ENCODE measurements at regions not wholly inside any gene's neighbourhood (a gene's known extent, or its start where the extent isn't known, plus 50 kb on each side); places are given as distances from the start of the nearest gene placed in this dataset.
A peak's percentile ranks its signal among the peaks of the same experiment; 100 is the strongest.

- no peak for TF ChIP-seq CTCF (IDR thresholded peaks at IDR 0.05; ENCODE audit: insufficient read depth, low read length, missing control alignments)
- POLR2A ChIA-PET = no interaction called here
- H3K4me3 ChIP-seq (ENCODE audit: low read depth, low read length) = no peak overlapping the region
- CTCF ChIA-PET = no interaction called here
- DNase-seq (ENCODE audit: low read depth, low spot score) = peak; percentile 26
Measured at GRCh38 chr9:79800578-79800977, 228.8 kb downstream of the TLE4 start.

GRCh38 chr9:79799691-79800335 lies 228.0 kb downstream of the TLE4 start:
- CTCF ChIA-PET = no interaction called here
- H3K4me3 ChIP-seq (ENCODE audit: low read depth, low read length) = no peak overlapping the region
- peak; percentile 19 for DNase-seq (ENCODE audit: low read depth, low spot score)
- POLR2A ChIA-PET = no interaction called here
- no peak for TF ChIP-seq CTCF (IDR thresholded peaks at IDR 0.05; ENCODE audit: insufficient read depth, low read length, missing control alignments)

DNA sequence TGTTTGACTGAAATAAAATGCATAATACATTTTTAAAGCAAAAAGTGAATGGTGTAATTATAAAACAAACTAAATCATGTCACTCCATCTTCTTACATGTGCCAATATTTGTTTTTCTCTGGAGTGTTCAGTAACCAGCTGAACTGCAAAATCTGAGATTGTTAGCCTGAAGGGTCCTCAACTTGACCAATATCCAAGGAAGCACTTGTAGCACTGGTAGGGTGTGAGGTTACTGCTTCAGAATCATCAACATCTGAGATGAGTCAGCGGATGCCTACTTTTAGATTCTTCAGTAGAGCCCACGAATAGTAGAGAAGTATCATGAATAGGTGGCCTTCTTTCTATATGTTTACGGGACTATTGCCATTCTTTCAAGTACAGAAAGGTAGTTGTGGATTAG lies 226.7 kb downstream of the TLE4 start:
- no peak for DNase-seq (ENCODE audit: low read depth, low spot score)
- no peak overlapping the region for H3K4me3 ChIP-seq (ENCODE audit: low read depth, low read length)
- ChIA-PET POLR2A (no interaction called here), CTCF (no interaction called here)
- no peak for TF ChIP-seq CTCF (IDR thresholded peaks at IDR 0.05; ENCODE audit: insufficient read depth, low read length, missing control alignments)

- ChIA-PET CTCF (no interaction called here), POLR2A (no interaction called here)
- H3K4me3 ChIP-seq (ENCODE audit: low read depth, low read length) = no peak overlapping the region
- TF ChIP-seq CTCF (IDR thresholded peaks at IDR 0.05; ENCODE audit: insufficient read depth, low read length, missing control alignments) = no peak
- DNase-seq (ENCODE audit: low read depth, low spot score) = no peak
Measured at GRCh38 chr9:79796411-79796810, 224.6 kb downstream of the TLE4 start.

GRCh38 chr9:79788662-79789061 lies 216.9 kb downstream of the TLE4 start:
- DNase-seq (ENCODE audit: low read depth, low spot score) = no peak
- CTCF ChIA-PET = no interaction called here
- TF ChIP-seq CTCF (IDR thresholded peaks at IDR 0.05; ENCODE audit: insufficient read depth, low read length, missing control alignments) = no peak
- H3K4me3 ChIP-seq (ENCODE audit: low read depth, low read length) = no peak overlapping the region
- POLR2A ChIA-PET = no interaction called here

DNA sequence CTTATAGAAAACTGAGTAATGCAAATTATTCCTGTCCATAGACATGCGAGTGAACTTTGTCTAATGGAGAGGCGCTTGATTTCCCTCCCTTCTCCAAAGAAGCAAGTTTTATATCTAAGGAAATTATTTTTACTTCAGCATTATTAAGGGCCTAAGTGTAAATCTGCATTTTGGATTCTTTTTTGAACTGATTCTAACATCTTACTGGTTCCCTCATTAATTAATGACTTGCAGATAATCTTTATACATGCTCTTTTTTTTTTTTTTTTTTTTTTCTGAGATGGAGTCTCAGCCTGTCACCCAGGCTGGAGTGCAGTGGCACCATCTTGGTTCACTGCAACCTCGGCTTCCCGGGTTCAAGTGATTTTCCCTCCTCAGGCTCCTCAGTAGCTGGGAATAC lies 209.5 kb downstream of the TLE4 start:
- H3K4me3 ChIP-seq (ENCODE audit: low read depth, low read length) = no peak overlapping the region
- no peak for TF ChIP-seq CTCF (IDR thresholded peaks at IDR 0.05; ENCODE audit: insufficient read depth, low read length, missing control alignments)
- POLR2A ChIA-PET = no interaction called here
- DNase-seq (ENCODE audit: low read depth, low spot score) = no peak
- CTCF ChIA-PET = no interaction called here
